ENCODE measurements at regions not wholly inside any gene's neighbourhood (a gene's known extent, or its start where the extent isn't known, plus 50 kb on each side); places are given as distances from the start of the nearest gene placed in this dataset.

GRCh38 chr18:60021556-60021955, 121.8 kb downstream of the PMAIP1 start:
- TF ChIP-seq CTCF (IDR thresholded peaks at IDR 0.05) (no peak), POLR2A (IDR thresholded peaks at IDR 0.05) (no peak)

Data from tibial nerve (tissue), 3 donors.